Vagina (tissue), 2 donors: ENCODE measurements at regions not wholly inside any gene's neighbourhood (a gene's known extent, or its start where the extent isn't known, plus 50 kb on each side); places are given as distances from the start of the nearest gene placed in this dataset.

Experiments
- POLR2A ChIP-seq, 2 donors: fragments of 450-650 bp; IDR thresholded peaks; one replicate each; pipeline ENCODE4 v1.6.1; 2017; ENCODE audit warnings: antibody characterized with exemption in 2 of 2, mild to moderate bottlenecking in 2 of 2, moderate library complexity in 2 of 2
- POLR2AphosphoS5 ChIP-seq, 2 donors: sonication (generic); formaldehyde crosslinking; IDR thresholded peaks; one replicate each; pipeline ENCODE4 v1.9.0; 2017; ENCODE audit warnings: antibody characterized with exemption in 2 of 2, mild to moderate bottlenecking in 2 of 2, low read depth in 1 of 2; ENCODE audit not compliant: insufficient read depth in 1 of 2
- TF ChIP-seq, protein P1 (sequence below), 3 experiments: fragments of 450-650 bp in 2 of 3; fragments of 200-600 bp in 1 of 3; sonication (generic) in 1 of 3; IDR thresholded peaks; one replicate each; pipeline ENCODE4 v1.5.1; 2017 to 2019; ENCODE audit warnings: antibody characterized with exemption in 3 of 3, mild to moderate bottlenecking in 2 of 3, moderate library complexity in 2 of 3

DNA sequence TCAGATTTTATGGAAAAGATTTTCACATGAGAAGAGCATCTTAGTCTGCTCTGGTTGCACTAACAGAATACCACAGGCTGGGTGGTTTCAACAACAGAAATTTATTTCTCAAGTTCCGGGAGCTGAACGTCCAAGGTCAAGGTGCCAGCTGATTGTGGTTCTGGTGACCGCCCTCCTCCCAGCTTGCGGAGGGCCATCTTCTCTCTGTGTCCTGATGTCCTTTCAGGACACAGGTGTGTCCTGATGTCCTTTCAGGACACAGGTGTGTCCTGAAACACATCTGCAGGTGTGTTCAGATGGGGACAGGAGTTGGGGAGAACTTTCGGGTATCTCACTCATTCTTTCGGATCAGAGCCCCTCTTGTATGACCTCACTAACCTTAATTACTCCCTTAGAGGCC lies 374.9 kb downstream of the SOX11 start:
- TF ChIP-seq, protein P1, sequence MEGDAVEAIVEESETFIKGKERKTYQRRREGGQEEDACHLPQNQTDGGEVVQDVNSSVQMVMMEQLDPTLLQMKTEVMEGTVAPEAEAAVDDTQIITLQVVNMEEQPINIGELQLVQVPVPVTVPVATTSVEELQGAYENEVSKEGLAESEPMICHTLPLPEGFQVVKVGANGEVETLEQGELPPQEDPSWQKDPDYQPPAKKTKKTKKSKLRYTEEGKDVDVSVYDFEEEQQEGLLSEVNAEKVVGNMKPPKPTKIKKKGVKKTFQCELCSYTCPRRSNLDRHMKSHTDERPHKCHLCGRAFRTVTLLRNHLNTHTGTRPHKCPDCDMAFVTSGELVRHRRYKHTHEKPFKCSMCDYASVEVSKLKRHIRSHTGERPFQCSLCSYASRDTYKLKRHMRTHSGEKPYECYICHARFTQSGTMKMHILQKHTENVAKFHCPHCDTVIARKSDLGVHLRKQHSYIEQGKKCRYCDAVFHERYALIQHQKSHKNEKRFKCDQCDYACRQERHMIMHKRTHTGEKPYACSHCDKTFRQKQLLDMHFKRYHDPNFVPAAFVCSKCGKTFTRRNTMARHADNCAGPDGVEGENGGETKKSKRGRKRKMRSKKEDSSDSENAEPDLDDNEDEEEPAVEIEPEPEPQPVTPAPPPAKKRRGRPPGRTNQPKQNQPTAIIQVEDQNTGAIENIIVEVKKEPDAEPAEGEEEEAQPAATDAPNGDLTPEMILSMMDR (IDR thresholded peaks at IDR 0.05): no peak
- TF ChIP-seq POLR2A (IDR thresholded peaks at IDR 0.05) (no peak), POLR2AphosphoS5 (IDR thresholded peaks at IDR 0.05; ENCODE audit: insufficient read depth in 1 of 2, low read depth in 1 of 2) (no peak)
